ES-I3 (cell line): ENCODE measurements at regions not wholly inside any gene's neighbourhood (a gene's known extent, or its start where the extent isn't known, plus 50 kb on each side); places are given as distances from the start of the nearest gene placed in this dataset.
"Not testable (repeated sequence)": the region's sequence is repeated elsewhere in the genome, so short reads cannot be mapped to it uniquely, and the experiment has no call there.

Experiments
- H3K36me3 ChIP-seq: 2 replicates; pipeline ENCODE4 v1.6.1; 2013; ENCODE audit warnings: mild to moderate bottlenecking, low read length, control low read depth, moderate library complexity; ENCODE audit not compliant: insufficient read depth
- H3K4me1 ChIP-seq: 2 replicates; pipeline ENCODE4 v1.6.1; 2013; ENCODE audit warnings: mild to moderate bottlenecking, control low read depth, low read length; ENCODE audit not compliant: insufficient read depth
- H3K9ac ChIP-seq: 2 replicates; pipeline ENCODE4 v1.6.1; 2013; ENCODE audit warnings: low read depth, mild to moderate bottlenecking, low read length, moderate library complexity
- H3K9me3 ChIP-seq: 2 replicates; pipeline ENCODE4 v1.6.1; 2013; ENCODE audit warnings: mild to moderate bottlenecking, low read length, moderate library complexity; ENCODE audit not compliant: control insufficient read depth, insufficient read depth

- no peaks in the 10 kb centered on the region; the same call in 1 of the 2 replicates for H3K9me3 ChIP-seq
- no peaks in the 10 kb centered on the region for H3K36me3 ChIP-seq
- no peaks in the 10 kb centered on the region for H3K4me1 ChIP-seq
- no peak overlapping the region for H3K9ac ChIP-seq
Observed at GRCh38 chr1:177891809-177892208, 78.0 kb downstream of the SEC16B start.

DNA sequence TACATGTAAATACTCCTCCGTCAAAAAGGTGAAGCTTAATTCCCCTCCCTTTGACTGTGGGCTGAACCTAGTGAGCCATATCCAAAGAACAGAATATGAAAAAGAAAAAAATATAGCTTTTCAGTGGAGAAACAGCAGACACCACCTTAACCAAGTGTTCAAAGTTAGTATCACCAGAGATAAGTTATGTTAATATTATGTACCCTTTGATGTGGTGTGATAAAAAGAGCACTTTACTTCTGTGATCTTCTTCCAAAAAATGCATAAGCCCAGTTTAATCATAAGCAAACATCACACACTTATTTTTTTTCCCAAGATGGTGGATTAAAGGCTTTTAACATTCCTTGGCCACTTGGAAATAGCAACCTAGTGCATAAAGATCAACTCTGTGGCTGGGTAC, 79.4 kb downstream of the SEC16B start:
- no peaks in the 10 kb centered on the region for H3K4me1 ChIP-seq
- no peaks in the 10 kb centered on the region for H3K36me3 ChIP-seq
- H3K9me3 ChIP-seq = no peaks in the 10 kb centered on the region; the same call in 1 of the 2 replicates
- no peak overlapping the region for H3K9ac ChIP-seq

DNA sequence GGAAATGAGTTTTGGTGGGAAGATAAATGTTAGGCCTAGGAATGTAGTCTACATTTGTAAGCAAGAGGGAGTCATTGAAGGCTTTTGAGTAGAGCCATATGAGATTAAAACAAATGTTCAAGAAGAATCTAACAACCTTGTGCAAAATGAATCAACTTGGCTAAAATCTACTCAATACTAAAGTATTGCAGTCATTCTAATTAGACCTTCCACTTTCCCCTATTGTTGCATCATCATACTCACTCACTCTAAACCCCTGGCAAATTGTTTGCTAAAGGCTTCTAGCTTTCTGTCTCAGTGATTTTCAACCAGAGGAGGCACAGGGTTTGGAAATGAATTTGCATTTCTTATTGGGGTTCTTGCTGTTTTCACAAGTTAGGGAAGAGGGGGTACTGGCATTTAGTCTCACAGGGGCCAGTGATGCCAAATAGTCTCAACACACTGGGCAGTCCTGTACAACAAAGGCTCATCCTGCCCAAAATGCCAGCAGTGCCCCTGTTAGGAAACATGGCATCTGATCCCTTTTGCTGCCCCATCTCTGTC, 85.3 kb downstream of the SEC16B start:
- Histone ChIP-seq H3K9ac (no peak overlapping the region), H3K4me1 (no peaks in the 10 kb centered on the region), H3K9me3 (no peaks in the 10 kb centered on the region), H3K36me3 (no peaks in the 10 kb centered on the region)

- no peaks in the 10 kb centered on the region for H3K36me3 ChIP-seq
- H3K9ac ChIP-seq = no peak overlapping the region
- H3K9me3 ChIP-seq = no peaks in the 10 kb centered on the region
- H3K4me1 ChIP-seq = no peaks in the 10 kb centered on the region
Observed at GRCh38 chr1:177883581-177883980, 86.3 kb downstream of the SEC16B start.

- Histone ChIP-seq H3K9me3 (no peaks in the 10 kb centered on the region), H3K36me3 (no peaks in the 10 kb centered on the region), H3K9ac (no peak overlapping the region), H3K4me1 (no peaks in the 10 kb centered on the region)
Observed at GRCh38 chr1:177880339-177880891, 89.4 kb downstream of the SEC16B start.

- no peak overlapping the region for H3K9ac ChIP-seq
- no peaks in the 10 kb centered on the region for H3K9me3 ChIP-seq
- H3K36me3 ChIP-seq = no peaks in the 10 kb centered on the region
- no peaks in the 10 kb centered on the region for H3K4me1 ChIP-seq
Observed at GRCh38 chr1:177877086-177877485, 92.8 kb downstream of the SEC16B start.

DNA sequence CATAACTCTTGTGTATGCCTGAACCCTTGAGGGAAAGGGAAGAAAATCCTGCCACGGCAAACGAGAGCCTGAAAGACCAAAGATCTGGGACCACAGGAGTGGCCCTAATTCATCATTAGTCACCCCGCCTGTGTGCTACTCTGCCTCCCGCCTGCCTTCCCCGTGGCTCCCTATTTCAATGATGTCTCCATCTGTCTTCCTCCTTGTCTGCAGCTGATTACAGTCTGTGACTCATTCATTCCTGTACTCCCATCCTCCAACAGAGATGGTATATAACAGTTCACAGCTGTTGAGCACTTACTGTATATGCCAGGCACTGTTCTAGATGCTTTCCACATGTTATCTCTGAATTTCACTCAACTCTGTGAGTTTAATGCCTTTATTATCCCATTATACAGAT, 96.6 kb downstream of the SEC16B start:
- Histone ChIP-seq H3K9me3 (no peaks in the 10 kb centered on the region; the same call in 1 of the 2 replicates), H3K36me3 (no peaks in the 10 kb centered on the region), H3K4me1 (no peaks in the 10 kb centered on the region), H3K9ac (no peak overlapping the region)

DNA sequence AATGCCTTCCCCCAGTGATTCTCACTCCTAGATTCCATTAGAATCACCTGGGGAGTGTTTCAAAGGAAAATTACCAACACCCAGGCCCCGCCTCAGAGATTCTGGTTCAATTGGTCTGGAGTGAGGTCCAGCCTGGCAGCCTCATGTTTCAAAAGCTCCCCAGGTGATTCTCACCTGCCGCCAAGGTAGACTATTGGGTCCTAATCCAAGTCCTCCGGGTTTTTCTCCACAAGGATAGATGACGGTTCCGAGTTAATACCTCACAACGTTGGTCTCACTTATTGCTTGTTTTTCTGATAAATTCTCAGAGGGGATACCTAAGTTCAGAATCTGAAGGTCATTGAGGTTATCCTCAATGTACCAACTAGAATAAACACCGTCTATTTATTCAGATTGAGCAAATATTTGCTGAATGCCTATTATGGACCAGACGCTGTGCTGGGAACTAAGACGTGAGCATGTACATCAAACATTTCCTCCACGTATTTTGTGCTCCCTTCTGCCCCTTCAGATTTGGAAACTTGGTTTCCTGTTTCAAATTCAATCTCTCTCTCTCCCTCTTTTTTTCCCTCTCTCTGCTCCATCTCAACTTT, 97.5 kb downstream of the SEC16B start:
- Histone ChIP-seq H3K36me3 (no peaks in the 10 kb centered on the region), H3K9me3 (peaks cover 3% of the 10 kb centered on the region; the same call in 1 of the 2 replicates), H3K9ac (no peak overlapping the region), H3K4me1 (no peaks in the 10 kb centered on the region)

- H3K9ac ChIP-seq = no peak overlapping the region
- H3K4me1 ChIP-seq = no peaks in the 10 kb centered on the region
- H3K36me3 ChIP-seq = no peaks in the 10 kb centered on the region
- peaks cover 5% of the 10 kb centered on the region; the same call in 1 of the 2 replicates for H3K9me3 ChIP-seq
Observed at GRCh38 chr1:177871613-177872307, 98.1 kb downstream of the SEC16B start.

GRCh38 chr1:177869586-177869985, 100.3 kb downstream of the SEC16B start:
- H3K36me3 ChIP-seq = no peaks in the 10 kb centered on the region

GRCh38 chr1:177869011-177869410, 100.8 kb downstream of the SEC16B start:
- not testable (repeated sequence) for H3K9me3 ChIP-seq

More at GRCh38 chr1:177869586-177869985, 100.3 kb downstream of the SEC16B start:
- H3K9ac ChIP-seq = no peak overlapping the region
- peaks cover 5% of the 10 kb centered on the region; the same call in 1 of the 2 replicates for H3K9me3 ChIP-seq
- H3K4me1 ChIP-seq = no peaks in the 10 kb centered on the region

GRCh38 chr1:177865807-177866206, 104.1 kb downstream of the SEC16B start:
- H3K9ac ChIP-seq = no peak overlapping the region
- no peaks in the 10 kb centered on the region for H3K36me3 ChIP-seq
- H3K9me3 ChIP-seq = peaks cover 5% of the 10 kb centered on the region; the same call in 1 of the 2 replicates
- H3K4me1 ChIP-seq = no peaks in the 10 kb centered on the region

More at GRCh38 chr1:177869011-177869410, 100.8 kb downstream of the SEC16B start:
- not testable (repeated sequence) for H3K4me1 ChIP-seq, H3K9ac ChIP-seq, H3K36me3 ChIP-seq

- Histone ChIP-seq H3K9me3 (peaks cover 5% of the 10 kb centered on the region; the same call in 1 of the 2 replicates), H3K36me3 (no peaks in the 10 kb centered on the region), H3K9ac (no peak overlapping the region), H3K4me1 (no peaks in the 10 kb centered on the region)
Observed at GRCh38 chr1:177864538-177865305, 105.1 kb downstream of the SEC16B start.

- Histone ChIP-seq H3K9me3 (peaks cover 5% of the 10 kb centered on the region; the same call in 1 of the 2 replicates), H3K36me3 (no peaks in the 10 kb centered on the region), H3K4me1 (no peaks in the 10 kb centered on the region), H3K9ac (no peak overlapping the region)
Observed at GRCh38 chr1:177863796-177864195, 106.1 kb downstream of the SEC16B start.
